ENCODE measurements at regions not wholly inside any gene's neighbourhood (a gene's known extent, or its start where the extent isn't known, plus 50 kb on each side); places are given as distances from the start of the nearest gene placed in this dataset.

- no peak for DNase-seq
Observed at GRCh38 chr18:55866006-55866405, 278.0 kb upstream of the TCF4 start.

DNA sequence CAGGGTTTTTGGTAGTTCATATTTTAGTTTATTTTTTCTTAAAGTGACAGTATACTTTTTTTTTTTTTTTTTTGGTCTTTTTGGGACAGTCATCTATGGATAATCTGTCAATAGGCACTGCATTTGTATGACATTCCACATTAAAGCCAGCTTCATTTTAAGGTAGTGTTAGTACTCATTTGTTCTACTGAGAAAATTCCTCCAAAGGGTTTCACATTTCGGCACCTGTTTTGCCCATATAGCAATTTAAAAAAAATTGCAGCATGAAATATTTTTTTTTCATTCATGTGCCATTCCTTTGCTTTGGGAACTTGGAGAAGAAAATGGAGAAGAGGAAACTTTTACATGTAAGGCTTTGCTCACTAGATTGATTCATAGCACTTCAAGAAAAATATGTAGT is 276.3 kb upstream of the TCF4 start:
- DNase-seq = no peak

- DNase-seq = no peak
Observed at GRCh38 chr18:55863876-55864275, 275.9 kb upstream of the TCF4 start.

DNA sequence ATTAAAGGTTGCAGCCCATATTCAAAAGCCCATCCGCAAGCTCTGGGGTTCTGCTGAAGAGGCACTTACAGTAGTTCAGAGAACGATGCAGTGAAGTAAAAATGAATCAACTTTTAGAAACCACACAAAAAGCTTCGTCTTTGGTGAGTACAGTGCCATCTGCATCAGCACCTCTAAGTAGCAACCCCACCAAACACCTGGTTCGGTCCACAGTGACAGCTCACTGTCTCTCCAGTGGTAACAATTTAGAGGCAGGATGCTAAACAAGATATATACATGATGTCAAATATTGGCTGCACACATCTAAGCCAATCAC is 275.4 kb upstream of the TCF4 start:
- no peak for DNase-seq

DNA sequence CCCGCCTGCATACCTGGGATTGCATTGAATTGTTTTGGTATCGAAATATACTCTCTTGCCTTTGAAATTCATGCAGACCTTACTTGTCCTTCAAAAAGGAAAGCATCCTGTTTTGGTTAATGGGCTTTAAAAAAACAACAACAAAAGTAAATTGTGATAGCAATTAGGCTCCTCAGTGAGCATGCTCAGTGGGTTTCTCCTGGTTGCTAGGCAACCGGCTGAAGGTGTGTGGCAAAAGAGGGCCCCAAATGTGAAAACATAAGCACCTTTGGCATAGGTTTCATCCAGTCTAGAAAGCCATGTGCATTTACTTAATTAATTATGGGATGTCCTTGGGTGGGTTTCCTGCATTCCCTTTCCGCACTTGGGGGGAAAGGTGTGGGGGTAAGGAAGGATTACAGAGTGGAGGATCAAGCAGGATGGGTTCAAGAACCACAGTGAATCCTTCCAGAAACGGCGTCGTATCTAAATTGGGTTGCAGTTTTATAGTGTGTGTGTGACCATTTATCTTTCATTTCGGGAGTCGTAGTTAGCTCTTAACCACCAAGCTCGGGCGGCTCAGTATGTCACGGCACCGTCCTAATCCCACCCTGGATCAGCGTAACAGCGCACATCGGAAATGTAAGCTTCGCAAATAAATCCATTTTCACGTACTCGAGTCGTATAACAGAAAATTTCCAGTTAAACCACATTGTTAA is 274.9 kb upstream of the TCF4 start:
- DNase-seq = no peak

DNA sequence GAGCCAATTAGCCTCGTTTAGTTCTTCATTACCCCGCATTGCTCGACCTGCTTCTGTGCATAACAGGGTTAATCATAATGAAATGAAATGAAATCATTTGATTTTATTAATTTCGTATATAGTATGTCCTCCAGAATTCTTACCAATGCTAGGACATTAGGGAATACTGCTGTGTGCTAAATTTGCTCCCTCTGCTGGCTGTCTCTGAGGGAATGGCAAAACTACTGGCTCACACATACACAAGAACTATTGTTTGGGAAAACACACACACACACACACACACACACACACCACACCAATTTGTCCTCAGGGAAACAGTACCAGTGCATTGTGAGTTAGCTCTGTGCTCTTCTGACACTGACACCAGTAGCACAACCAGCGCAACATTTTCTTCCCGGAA is 273.3 kb upstream of the TCF4 start:
- DNase-seq = no peak

GRCh38 chr18:55858661-55859515 is 270.9 kb upstream of the TCF4 start:
- DNase-seq = no peak

DNA sequence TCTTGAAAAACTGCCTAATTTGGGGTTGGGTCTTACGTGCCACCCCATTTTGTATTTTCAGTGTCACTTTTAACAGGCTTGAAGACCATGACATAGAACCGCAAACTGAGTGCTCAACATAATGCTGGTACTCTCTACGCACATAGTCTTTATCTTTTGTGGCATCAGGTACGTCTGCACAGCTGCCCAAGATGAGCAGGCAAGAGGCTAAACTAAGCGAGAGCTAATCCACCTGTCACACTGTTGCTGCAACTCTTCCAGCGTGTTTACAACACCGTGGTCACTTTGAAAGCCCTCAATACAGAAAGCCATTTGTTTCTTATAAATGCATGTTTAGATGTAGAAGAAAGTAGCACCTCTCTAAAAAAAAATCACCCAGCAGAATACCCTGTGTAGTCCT is 270.0 kb upstream of the TCF4 start:
- DNase-seq = no peak

- DNase-seq = no peak
Observed at GRCh38 chr18:55857409-55857808, 269.4 kb upstream of the TCF4 start.

GRCh38 chr18:55856679-55857078 is 268.7 kb upstream of the TCF4 start:
- DNase-seq = no peak

DNA sequence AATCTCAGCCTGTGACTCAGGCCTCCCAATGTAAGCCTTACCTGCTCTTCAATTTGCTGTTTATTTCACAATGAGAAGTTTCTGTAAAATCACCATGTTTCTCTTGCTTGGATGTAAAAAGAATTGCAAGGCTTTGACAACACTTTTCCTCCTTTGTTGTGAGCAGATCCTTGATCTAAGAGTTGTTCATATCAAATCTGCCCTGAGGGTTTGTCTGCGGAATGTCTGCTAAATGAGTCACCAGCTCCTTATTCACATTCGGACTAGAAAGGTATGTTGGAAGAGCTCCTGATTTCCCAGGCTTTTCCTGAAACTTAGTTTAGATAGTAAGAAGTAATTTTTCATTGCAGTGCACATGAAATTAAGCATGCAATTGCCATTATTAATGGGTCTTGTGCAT is 268.2 kb upstream of the TCF4 start:
- DNase-seq = no peak

DNA sequence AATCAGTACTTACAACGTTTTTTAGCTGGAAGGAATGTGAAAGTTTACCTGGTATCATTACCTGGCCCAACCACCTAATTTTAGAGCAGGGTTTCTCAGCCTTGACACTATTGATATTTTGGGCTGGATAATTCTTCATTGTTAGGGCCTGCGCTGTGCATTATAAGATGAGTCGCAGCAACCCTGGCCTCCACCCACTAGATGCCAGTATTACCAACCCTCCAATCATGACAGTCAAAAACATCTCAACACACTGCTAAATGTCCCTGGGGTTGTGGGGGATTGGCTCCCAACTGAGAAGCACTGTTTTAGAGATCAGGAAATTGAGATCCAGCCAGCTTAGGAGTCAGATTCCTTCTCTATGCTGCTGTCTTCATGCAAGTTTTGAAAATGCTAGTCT is 265.3 kb upstream of the TCF4 start:
- no peak for DNase-seq

DNA sequence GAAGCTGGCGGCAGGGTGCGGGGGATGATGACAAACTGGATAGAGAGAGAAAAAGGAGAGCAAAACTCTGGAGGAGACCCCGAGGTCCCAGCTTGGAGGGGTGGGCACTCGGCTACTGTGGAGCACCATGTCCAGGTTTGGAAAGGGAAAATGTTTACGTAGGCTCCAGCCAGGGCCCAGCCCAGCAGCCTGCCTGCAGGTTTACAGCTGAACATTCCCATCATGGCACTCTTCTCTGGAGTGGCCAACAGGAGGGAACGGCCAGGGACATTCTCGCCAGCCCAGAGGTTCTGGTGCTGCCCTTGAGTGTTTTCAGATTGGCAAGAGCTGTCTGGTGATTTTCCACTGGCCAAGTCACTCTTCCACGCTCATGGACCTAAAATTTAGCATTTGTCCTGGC is 262.9 kb upstream of the TCF4 start:
- no peak for DNase-seq

GRCh38 chr18:55849391-55849790 is 261.4 kb upstream of the TCF4 start:
- no peak for DNase-seq

DNA sequence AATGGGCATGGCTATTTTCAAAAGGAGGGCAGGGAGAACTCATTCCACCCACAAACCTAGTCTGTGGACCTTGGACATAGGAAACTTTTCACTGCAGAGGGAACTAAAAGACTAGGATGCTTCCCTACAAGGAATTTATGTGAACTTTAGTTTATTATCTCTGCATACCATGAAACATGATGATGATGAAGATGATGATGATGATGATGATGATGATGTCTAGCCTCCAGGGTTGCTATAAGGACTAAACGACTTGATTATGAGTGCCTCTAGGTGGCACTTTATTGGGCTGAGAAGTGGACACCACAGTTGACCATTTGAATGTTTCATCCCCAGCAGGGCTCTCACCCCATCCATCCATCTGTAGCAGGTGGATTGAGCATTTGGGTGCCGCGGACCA is 260.0 kb upstream of the TCF4 start:
- DNase-seq = no peak

DNA sequence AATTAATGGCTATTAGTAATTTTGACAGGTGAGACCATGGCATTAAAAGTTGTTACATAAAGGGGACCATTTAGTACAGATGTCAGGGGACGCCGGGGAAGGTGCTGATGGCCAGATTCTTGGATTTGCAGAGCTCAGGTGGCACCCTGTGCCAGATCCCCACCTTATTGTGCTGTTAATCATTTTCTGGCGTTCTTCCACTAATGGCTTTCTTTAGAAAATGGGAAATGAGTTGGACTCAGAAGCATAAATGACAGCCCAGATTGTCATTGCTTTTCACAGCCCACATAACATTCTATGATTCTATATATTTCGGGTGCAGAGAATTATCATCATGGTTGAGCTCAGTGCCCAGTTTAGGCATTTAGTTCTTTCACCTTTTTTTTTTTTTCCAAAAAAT is 257.2 kb upstream of the TCF4 start:
- DNase-seq = no peak

DNA sequence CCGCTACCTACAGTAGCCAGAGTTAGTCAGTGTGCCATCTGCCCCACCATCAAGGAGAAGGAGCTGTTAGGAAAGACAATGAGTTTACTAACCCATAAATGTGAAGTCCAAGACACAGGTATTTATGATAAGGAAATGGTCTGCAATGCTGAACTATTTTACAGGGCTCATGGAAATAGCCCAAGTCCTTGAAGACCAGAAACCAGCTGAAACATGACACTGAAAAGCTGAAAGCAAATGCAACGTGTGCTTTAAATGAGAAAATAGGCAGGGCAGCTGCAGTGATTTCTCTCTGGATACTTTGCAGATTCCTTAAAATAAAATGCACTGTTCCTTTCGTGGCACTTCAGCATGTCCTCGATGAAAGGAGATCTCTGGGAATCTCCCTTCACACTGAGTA is 256.4 kb upstream of the TCF4 start:
- DNase-seq = no peak

DNA sequence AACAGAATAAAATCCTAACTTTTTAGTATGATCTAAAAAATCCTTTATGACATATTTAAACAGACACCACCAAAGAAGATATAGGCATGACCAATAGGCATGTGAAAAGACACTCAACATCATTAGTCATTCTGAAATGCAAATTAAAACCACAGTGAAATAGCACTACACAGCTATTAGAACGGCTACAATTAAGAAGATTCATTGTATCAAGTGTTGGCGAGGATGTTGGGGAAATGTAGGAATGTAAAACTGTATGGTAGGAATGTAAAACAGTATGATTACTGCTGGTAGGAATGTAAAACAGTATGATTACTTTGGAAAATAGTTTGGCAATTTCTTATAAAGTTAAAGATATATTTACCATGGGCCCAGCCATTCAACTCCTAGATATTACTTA is 253.3 kb upstream of the TCF4 start:
- DNase-seq = no peak

GRCh38 chr18:55840601-55841170 is 252.7 kb upstream of the TCF4 start:
- DNase-seq = no peak

DNA sequence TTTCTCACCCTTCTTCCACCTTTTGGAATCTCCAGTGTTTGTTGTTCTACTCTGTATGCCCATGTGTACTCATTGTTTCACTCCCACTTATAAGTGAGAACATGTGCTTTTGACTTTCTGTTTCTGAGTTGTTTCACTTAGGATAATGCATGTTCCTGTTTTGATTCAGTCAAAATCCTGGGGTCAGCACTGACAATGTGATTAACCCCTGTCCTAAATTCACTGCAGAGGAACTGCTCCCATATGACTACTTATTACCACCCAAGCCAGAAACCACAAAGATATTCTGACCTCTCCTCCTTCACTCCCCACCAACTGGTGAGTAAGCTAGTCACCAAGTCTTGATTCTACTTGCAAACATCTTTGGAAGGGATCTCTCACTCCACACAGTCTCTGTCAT is 251.4 kb upstream of the TCF4 start:
- no peak for DNase-seq

DNA sequence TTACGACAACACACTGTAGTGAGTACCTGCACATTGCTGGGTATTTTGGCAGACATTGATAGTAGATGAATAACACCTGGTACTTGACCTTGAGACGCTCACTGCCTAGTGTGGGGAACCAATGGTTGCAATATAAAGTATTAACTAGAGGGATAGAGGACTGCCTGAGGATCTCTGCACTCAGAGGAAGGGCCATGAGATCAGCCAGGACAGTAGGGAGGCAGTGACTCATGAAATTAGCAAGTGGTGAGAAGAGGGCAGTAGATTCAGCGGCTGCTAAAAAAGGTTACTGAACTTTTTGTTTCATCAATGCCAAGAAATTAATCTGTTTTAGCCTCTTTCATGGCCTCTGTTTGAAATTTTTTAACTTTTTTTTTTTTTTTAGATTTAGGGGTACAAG is 250.8 kb upstream of the TCF4 start:
- no peak for DNase-seq

- no peak for DNase-seq
Observed at GRCh38 chr18:55838319-55838718, 250.3 kb upstream of the TCF4 start.

- no peak for DNase-seq
Observed at GRCh38 chr18:55833543-55833942, 245.6 kb upstream of the TCF4 start.

DNA sequence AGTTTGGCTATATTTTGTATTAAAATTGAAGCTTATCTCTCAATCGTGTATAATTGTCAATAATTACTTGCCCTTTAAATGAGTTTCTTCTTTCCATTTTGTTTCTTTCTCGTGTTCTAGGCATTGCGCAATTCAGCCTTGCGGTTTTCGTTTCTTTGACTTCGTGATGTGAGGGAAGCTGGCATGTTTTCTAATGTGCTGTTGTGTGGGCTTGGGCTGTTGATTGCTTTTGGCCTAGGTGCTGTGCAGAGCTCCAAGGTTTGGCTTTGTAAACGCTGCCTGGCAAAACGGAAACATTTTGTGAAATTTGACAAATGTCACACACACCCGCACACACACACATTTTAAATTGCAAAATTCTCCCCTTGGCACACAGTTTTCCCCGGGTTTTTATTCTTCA is 242.6 kb upstream of the TCF4 start:
- no peak for DNase-seq

GRCh38 chr18:55821219-55821618 is 233.2 kb upstream of the TCF4 start:
- no peak for DNase-seq
